GM12891 (cell line): ENCODE measurements at regions not wholly inside any gene's neighbourhood (a gene's known extent, or its start where the extent isn't known, plus 50 kb on each side); places are given as distances from the start of the nearest gene placed in this dataset.

Experiments
- POLR2A ChIP-seq: IDR thresholded peaks from 2 replicates; pipeline ENCODE4 v1.6.1; 2011; ENCODE audit warnings: low read depth, low read length, control low read depth
- POLR2AphosphoS5 ChIP-seq: IDR thresholded peaks from 2 replicates; pipeline ENCODE4 v1.6.1; 2011; ENCODE audit warnings: low read depth, low read length, control low read depth
- SPI1 ChIP-seq: IDR thresholded peaks from 2 replicates; pipeline ENCODE4 v1.6.1; 2011; ENCODE audit warnings: low read depth, low read length, control low read depth
- TAF1 ChIP-seq: IDR thresholded peaks from 2 replicates; pipeline ENCODE4 v1.6.1; 2011; ENCODE audit warnings: low read depth, low read length, control low read depth

- TF ChIP-seq POLR2A (no peak), POLR2AphosphoS5 (no peak), SPI1 (no peak), TAF1 (no peak)
Measured at GRCh38 chr3:44076221-44076829, 165.4 kb upstream of the TOPAZ1 start.
